CD14-positive monocyte (primary cell): ENCODE measurements at regions not wholly inside any gene's neighbourhood (a gene's known extent, or its start where the extent isn't known, plus 50 kb on each side); places are given as distances from the start of the nearest gene placed in this dataset.

Experiments
- DNase-seq, 3 donors: peaks; one replicate each; pipeline ENCODE4 v3.0.0-alpha.2; 2011 to 2022
- H2AFZ ChIP-seq: 2 replicates; pipeline ENCODE4 v1.6.0; 2012; ENCODE audit warnings: mild to moderate bottlenecking, low read depth, low read length, inconsistent platforms; ENCODE audit not compliant: insufficient read depth, poor library complexity, severe bottlenecking
- H3K27ac ChIP-seq, 2 donors: 1 replicate in 1 of 2; 2 replicates in 1 of 2; pipeline ENCODE4 v1.5.1; 2012 to 2013; ENCODE audit warnings: low read length in 2 of 2, control low read depth in 1 of 2, inconsistent platforms in 1 of 2, low read depth in 1 of 2, mild to moderate bottlenecking in 1 of 2
- H3K27me3 ChIP-seq, 2 donors: one replicate each; pipeline versions ENCODE4 v1.6.0 to v1.6.1; 2011 to 2013; ENCODE audit warnings: low read length in 2 of 2; ENCODE audit not compliant: control insufficient read depth in 2 of 2, insufficient read depth in 2 of 2
- H3K36me3 ChIP-seq, 2 donors: replicated peaks in 1 of 2; 1 replicate in 1 of 2; 2 replicates in 1 of 2; pipeline versions ENCODE4 v1.5.1 to v1.6.1; 2012 to 2013; ENCODE audit warnings: low read length in 2 of 2, control low read depth in 1 of 2, inconsistent platforms in 1 of 2, mild to moderate bottlenecking in 1 of 2; ENCODE audit not compliant: insufficient read depth in 2 of 2, control insufficient read depth in 1 of 2
- H3K4me1 ChIP-seq, 2 donors: 1 replicate in 1 of 2; 2 replicates in 1 of 2; pipeline versions ENCODE4 v1.5.1 to v1.6.1; 2012 to 2013; ENCODE audit warnings: low read length in 2 of 2, control low read depth in 1 of 2, inconsistent platforms in 1 of 2, mild to moderate bottlenecking in 1 of 2, moderate library complexity in 1 of 2; ENCODE audit not compliant: insufficient read depth in 2 of 2, control insufficient read depth in 1 of 2
- H3K4me2 ChIP-seq: replicated peaks from 2 replicates; pipeline ENCODE3; 2012; ENCODE audit warnings: low read length, moderate library complexity, mild to moderate bottlenecking; ENCODE audit not compliant: poor library complexity, severe bottlenecking; ENCODE audit errors: extremely low read depth
- H3K4me3 ChIP-seq, 3 experiments: fragments of 200-600 bp in 1 of 3; sonication (generic) in 1 of 3; replicated peaks in 1 of 3; 1 replicate in 2 of 3; 2 replicates in 1 of 3; pipeline ENCODE4 v1.5.1; 2011 to 2013; ENCODE audit warnings: low read length in 3 of 3, mild to moderate bottlenecking in 3 of 3, control low read depth in 2 of 3, low read depth in 2 of 3, inconsistent platforms in 1 of 3, moderate library complexity in 1 of 3
- H3K79me2 ChIP-seq: 2 replicates; pipeline ENCODE4 v1.6.0; 2012; ENCODE audit warnings: mild to moderate bottlenecking, control low read depth, inconsistent platforms, low read length, moderate library complexity; ENCODE audit not compliant: insufficient read depth
- H3K9ac ChIP-seq: 2 replicates; pipeline ENCODE4 v1.6.0; 2017; ENCODE audit warnings: low read length, mild to moderate bottlenecking; ENCODE audit not compliant: insufficient read depth, poor library complexity, severe bottlenecking
- H3K9me3 ChIP-seq, 2 donors: replicated peaks in 1 of 2; 1 replicate in 1 of 2; 2 replicates in 1 of 2; pipeline versions ENCODE4 v1.5.1 to v1.6.1; 2012 to 2013; ENCODE audit warnings: low read length in 2 of 2, control low read depth in 1 of 2; ENCODE audit not compliant: control insufficient read depth in 1 of 2, insufficient read depth in 1 of 2
- H4K20me1 ChIP-seq: 2 replicates; pipeline ENCODE4 v1.6.0; 2012; ENCODE audit warnings: mild to moderate bottlenecking, low read length, control low read depth, moderate library complexity; ENCODE audit not compliant: insufficient read depth
- H3K27ac Mint-ChIP-seq, 7 donors: one replicate each; pipeline ENCODE4 v1.8.0; 2020; ENCODE audit warnings: mild to moderate bottlenecking in 7 of 7, mixed read lengths in 7 of 7, moderate library complexity in 6 of 7, inconsistent platforms in 2 of 7
- H3K27me3 Mint-ChIP-seq, 3 donors: one replicate each; pipeline ENCODE4 v1.8.0; 2021 to 2022; ENCODE audit warnings: low read depth in 3 of 3, mild to moderate bottlenecking in 3 of 3, mixed read lengths in 3 of 3, moderate library complexity in 3 of 3, inconsistent platforms in 1 of 3
- H3K36me3 Mint-ChIP-seq, 2 donors: one replicate each; pipeline ENCODE4 v1.8.0; 2020; ENCODE audit warnings: mixed read lengths in 2 of 2, inconsistent platforms in 1 of 2, mild to moderate bottlenecking in 1 of 2
- H3K4me1 Mint-ChIP-seq: one replicate; pipeline ENCODE4 v1.8.0; 2020; ENCODE audit warnings: mild to moderate bottlenecking, mixed read lengths
- H3K4me3 Mint-ChIP-seq, 2 donors: one replicate each; pipeline ENCODE4 v1.8.0; 2020; ENCODE audit warnings: mild to moderate bottlenecking in 2 of 2, mixed read lengths in 2 of 2, moderate library complexity in 1 of 2
- H3K9me3 Mint-ChIP-seq, 7 donors: one replicate each; pipeline ENCODE4 v1.8.0; 2020 to 2022; ENCODE audit warnings: mixed read lengths in 7 of 7, mild to moderate bottlenecking in 6 of 7, moderate library complexity in 6 of 7, inconsistent platforms in 2 of 7
- CTCF ChIP-seq: fragments of 200-600 bp; IDR thresholded peaks from one replicate; pipeline ENCODE4 v1.8.0; 2022; ENCODE audit warnings: antibody characterized with exemption, mild to moderate bottlenecking
- WGBS: methylation state at CpG from one replicate; pipeline ENCODE4 v1.1.5; 2013; ENCODE audit warnings: missing lambda C conversion rate; ENCODE audit not compliant: insufficient coverage; 5-methylcytosine and 5-hydroxymethylcytosine counted together
- intact Hi-C, 2 donors: fragments of 100-400 bp; cut with micrococcal nuclease; formaldehyde crosslinking; loops; one replicate each; pipeline versions ENCODE4 v1.15.0 to v1.15.1; 2023

GRCh38 chr9:110140276-110140675, 67.7 kb downstream of the C9orf152 start:
- Histone ChIP-seq H3K27me3 (no peaks in the 10 kb centered on the region), H3K9ac (no peak overlapping the region), H3K36me3 (no peaks in the 10 kb centered on the region), H3K9me3 (no peaks in the 10 kb centered on the region), H3K4me1 (peaks cover 29 to 36% of the 10 kb centered on the region in 2 donors), H3K79me2 (peaks cover 57% of the 10 kb centered on the region), H4K20me1 (no peaks in the 10 kb centered on the region), H3K4me3 (no peak overlapping the region), H2AFZ (no peak overlapping the region), H3K4me2 (no peak overlapping the region), H3K27ac (no peak overlapping the region)
- peaks cover 5 to 11% of the 10 kb centered on the region in 2 donors for H3K36me3 Mint-ChIP-seq
- no peak overlapping the region for H3K27ac Mint-ChIP-seq
- no peak overlapping the region for H3K4me3 Mint-ChIP-seq
- H3K9me3 Mint-ChIP-seq = no peaks in the 10 kb centered on the region
- H3K4me1 Mint-ChIP-seq = peaks cover 50% of the 10 kb centered on the region
- intact Hi-C loops = no loop called here
- peaks cover 0 to 2% (median 1%) of the 10 kb centered on the region in 3 donors for H3K27me3 Mint-ChIP-seq
- no peak for TF ChIP-seq CTCF
- DNase-seq = no peak
- no CpG with 5 or more reads among the region's 4 CpGs for WGBS

GRCh38 chr9:110141227-110141793, 66.6 kb downstream of the C9orf152 start:
- Histone ChIP-seq H3K4me2 (no peak overlapping the region), H3K9me3 (no peaks in the 10 kb centered on the region), H2AFZ (no peak overlapping the region), H3K4me3 (no peak overlapping the region), H3K27me3 (no peaks in the 10 kb centered on the region), H3K9ac (no peak overlapping the region), H3K27ac (no peak overlapping the region), H3K36me3 (no peaks in the 10 kb centered on the region), H3K79me2 (peaks cover 63% of the 10 kb centered on the region), H3K4me1 (peaks cover 21 to 28% of the 10 kb centered on the region in 2 donors), H4K20me1 (no peaks in the 10 kb centered on the region)
- intact Hi-C loops = no loop called here
- H3K27me3 Mint-ChIP-seq = peaks cover 0 to 2% (median 1%) of the 10 kb centered on the region in 3 donors
- TF ChIP-seq CTCF = no peak
- no peak overlapping the region for H3K27ac Mint-ChIP-seq
- no peak for DNase-seq
- H3K4me1 Mint-ChIP-seq = peaks cover 43% of the 10 kb centered on the region
- no peak overlapping the region for H3K4me3 Mint-ChIP-seq
- 34% methylated on average over 3 of the region's 7 CpGs for WGBS
- no peaks in the 10 kb centered on the region for H3K9me3 Mint-ChIP-seq
- peaks cover 5 to 11% of the 10 kb centered on the region in 2 donors for H3K36me3 Mint-ChIP-seq
